ENCODE measurements at regions not wholly inside any gene's neighbourhood (a gene's known extent, or its start where the extent isn't known, plus 50 kb on each side); places are given as distances from the start of the nearest gene placed in this dataset.

- no peak for DNase-seq
Measured at GRCh38 chr2:217399291-217399690, 539.4 kb upstream of the TNP1 start.

DNA sequence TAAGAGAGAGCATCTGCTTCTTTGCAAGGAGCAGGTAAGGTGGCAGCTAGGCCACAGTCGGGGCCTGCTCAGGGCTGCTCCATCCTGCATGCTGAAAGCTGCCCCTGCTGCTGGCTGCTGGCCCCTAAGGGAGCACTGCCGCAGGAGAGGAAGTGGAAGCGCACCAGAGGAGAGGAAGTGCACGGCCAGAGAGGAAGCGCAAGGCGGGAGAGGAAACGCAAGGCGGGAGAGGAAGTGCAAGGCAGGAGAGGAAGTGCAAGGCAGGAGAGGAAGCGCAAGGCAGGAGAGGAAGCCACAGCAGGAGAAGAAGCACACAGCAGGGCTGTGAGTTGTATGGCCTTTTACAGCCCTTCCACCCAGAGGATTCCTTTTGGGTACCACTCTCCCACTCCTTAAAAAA is 539.0 kb upstream of the TNP1 start:
- no peak for DNase-seq

DNA sequence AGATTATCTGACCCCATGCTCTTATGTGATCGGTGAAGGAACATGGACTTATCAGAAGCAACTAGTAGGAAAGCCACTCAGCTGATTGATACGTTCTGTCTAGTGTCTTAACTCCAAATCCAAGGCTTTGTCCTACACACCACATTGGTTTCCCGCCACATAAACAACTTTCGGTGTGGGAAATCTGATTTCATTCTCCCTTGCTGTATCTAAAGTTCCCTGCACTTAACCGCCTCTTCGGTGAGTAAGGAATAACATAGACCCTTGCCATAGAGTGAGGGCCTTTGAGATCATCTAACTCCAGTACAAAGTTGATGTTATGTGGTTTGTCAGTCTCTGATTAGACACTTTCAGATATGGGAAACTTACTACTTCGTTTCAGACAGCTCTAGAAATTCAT is 538.2 kb upstream of the TNP1 start:
- no peak for DNase-seq

DNA sequence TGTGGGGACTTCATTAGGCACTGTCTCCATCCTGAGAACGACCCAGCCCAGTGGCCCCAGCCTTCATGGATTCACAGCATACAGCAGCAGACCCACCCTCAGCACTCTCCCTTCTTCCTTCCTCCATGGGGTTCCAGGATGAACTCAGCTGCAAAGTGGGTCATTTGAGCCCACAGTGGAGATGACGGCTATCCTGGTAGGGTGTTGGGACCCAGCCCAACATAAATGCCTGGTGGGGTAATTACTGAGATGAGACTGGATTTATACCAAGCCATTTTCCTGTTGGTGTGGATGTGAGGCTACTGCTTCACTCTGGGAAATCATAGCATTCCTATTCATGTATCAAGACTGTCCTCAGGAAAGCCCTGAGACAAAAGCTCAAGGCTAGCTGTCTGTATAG is 536.7 kb upstream of the TNP1 start:
- DNase-seq = no peak

GRCh38 chr2:217396165-217396564 is 536.3 kb upstream of the TNP1 start:
- no peak for DNase-seq

DNA sequence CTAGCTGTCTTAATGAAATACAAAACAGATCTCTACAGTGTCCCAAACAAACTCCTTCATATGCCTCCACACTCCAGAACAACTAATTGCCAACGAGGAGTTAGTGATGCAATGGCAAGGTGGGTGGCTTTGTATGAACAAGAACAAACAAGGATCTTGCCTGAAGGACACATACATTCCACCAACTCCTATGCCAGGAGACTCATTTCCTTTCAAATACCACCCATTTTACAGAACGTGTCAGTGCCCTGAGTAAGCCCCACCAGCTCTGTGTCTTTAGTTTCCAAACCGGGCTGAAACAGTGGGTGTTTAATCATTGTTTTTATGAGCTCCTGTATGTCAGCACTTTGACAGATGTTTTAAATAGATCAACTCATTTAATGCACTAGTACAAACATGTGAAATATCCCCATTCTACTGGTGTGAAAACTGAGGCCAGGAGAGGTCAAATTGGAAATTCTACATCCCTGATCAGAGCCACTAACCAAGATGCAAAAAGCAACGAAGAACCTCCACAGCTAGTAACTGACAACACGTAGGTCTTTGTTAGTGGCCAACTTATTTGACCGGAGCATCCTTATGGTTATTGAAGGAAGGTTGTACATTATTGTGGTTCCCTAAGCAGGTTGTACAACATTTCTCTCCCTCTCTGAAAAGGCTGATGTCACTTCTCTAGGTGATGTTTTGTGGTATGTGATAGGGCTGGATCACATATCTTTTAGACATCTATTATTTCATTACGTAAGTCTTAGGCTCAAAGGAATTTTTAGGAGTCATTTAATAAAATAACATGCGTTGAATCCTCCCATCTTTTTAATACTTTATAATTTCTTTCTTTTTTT is 534.9 kb upstream of the TNP1 start:
- DNase-seq = no peak

DNA sequence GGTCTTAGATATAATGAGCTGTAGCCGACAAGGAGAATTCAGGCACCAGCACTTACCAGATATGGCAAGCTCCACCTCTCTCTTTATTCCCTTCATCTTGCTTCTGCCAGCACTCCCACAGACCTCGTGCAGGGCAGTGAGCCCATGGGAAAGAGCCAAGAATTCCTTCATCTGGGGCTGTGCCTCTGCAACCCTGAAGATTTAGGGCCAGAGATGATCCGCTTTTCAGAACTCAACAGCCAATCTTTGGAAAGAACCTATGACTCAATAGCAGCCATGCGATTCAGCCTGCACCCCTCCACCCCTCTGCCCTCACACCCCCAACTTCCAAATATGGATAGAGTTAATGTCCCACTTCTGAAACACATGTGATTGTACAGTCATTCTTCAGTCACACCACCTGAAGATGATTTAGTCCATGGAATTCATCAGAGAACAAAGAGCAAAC is 533.7 kb upstream of the TNP1 start:
- no peak for DNase-seq

DNA sequence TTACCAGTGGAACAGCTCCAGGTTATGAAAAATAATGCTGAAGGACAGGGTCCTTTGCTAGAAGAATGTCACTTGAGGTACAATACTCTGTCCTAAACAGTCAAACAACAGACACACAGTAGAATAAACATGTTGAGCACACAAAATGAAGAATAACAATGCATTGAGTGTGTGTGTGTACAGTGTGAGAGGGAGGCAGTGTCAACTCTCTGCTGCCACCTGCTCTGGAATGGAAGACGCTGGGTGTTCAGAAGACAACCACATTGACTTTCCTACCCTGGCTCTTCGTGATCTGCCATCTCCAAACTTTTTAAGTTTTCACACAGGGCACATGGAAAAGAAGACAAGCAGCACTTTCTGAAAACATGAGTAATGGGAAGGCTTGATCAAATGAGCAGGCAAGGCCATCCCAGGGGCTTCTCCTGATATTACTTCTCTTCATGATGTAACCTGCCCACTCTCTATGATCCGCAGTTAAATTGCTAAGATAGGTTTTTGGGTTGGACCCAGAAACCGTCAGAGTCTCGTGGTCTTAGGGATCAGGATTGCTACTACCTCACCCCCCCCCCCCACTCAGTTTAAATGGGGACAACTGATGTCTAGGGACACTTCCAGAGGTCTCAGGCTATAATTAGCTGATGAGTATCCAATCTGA is 533.2 kb upstream of the TNP1 start:
- no peak for DNase-seq

GRCh38 chr2:217387776-217388387 is 528.0 kb upstream of the TNP1 start:
- DNase-seq = no peak

DNA sequence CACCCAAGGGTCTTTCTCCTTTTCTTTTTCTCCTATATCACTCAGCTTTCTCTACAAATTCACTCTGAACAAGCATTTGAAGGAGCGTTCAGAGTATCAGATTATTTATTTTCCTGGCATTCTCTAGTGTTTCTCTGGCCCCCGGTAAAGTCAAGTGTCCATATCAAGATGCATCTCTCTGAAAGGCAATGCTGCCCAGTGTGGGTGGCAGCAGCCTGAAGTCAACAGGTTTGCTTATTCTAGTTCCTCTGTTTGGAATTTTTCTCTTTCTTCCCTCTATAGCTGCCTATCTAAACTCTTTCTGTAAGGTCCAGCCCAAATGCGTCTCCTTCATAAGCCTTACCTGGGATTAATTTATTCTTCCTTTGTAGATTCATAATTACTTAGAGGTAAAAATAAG is 526.2 kb upstream of the TNP1 start:
- no peak for DNase-seq

DNA sequence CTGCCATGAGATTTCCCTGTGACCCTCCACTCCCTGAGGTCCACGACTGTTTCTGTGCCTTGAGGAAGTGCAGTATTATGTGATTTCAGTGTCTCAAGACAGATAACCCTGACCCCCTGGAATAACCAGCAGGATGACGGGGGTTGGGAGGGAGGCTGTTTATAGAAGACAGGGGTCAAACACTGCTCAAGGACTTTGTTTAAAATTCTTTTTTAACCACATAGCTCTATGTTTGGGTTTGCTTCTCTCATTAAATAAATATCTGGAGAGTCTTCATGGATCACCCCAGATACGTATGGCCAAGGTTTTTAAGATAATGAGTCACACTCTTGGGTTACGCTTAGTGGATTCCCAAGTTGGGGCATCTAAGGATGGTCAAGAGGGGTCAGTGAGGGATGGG is 523.8 kb upstream of the TNP1 start:
- DNase-seq = no peak

GRCh38 chr2:217382794-217383193 is 522.9 kb upstream of the TNP1 start:
- no peak for DNase-seq

- no peak for DNase-seq
Measured at GRCh38 chr2:217379807-217380206, 519.9 kb upstream of the TNP1 start.

- no peak for DNase-seq
Measured at GRCh38 chr2:217372794-217373193, 512.9 kb upstream of the TNP1 start.

GRCh38 chr2:217371781-217372213 is 511.9 kb upstream of the TNP1 start:
- DNase-seq = no peak

DNA sequence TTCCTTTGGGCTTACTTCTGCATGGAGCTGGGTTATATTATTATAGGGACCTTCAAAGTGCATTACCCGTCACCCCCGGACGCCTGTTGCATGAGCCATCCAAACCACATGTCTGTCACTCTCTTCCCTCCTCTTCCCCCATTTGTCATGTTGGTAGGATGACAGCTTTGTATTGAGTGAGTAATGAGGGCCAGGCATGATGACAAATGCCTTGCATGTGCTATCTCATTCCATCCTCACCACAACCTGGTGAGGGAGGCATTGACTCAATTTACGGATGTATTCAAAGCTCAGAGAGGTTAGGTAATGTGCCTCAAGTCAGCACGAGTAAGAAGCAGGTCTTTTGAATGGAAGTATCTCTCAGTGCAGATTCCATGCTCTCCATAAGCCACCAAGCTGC is 510.5 kb upstream of the TNP1 start:
- DNase-seq = no peak

GRCh38 chr2:217367464-217367863 is 507.6 kb upstream of the TNP1 start:
- DNase-seq = no peak

GRCh38 chr2:217366966-217367365 is 507.1 kb upstream of the TNP1 start:
- DNase-seq = no peak

DNA sequence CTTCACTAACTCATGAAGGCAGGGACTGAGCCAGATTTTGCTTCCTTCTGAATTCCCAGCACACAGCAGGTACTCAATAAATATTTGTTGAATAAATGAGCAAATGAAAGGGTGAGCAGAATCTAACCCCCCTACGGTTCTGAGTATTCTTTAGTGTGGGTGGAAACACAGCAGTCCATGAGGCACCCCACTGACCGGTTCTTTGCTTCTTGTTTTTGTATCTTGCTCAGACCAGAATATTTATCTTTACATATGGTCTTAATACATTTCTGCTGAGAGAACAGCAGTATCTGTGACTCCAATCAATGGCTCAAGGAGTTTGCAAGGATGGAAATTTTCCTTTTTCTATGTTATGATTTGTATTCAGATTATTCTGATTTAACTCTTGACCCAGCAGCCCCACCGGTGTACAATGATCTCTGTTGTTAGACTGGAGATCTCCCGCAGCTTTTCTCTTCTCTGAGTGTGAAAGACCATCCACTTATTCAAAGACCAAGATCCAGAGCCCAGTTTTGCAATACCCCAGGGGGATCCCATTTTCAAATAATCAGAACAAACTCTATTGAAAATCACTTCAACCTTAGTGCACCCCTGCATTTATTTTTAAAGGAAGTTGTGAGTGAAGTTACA is 506.5 kb upstream of the TNP1 start:
- DNase-seq = no peak

- no peak for DNase-seq
Measured at GRCh38 chr2:217365656-217366055, 505.8 kb upstream of the TNP1 start.

DNA sequence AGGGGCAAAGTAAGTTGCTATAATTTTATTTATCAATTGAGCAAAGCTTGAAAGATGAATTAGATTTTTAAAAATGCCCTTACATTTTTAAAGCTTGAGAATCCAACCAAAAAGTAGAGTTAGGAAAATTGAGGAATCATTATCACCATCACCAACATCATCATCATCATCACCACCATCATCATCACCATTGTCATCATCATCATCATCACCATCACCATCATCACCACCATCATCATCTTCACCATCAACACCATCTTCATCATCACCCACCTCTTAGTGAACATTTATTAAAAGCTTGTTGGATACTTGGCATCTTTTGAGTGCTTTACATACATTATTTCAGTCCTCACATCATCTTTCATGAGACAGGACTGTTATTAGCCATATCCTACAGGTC is 504.4 kb upstream of the TNP1 start:
- no peak for DNase-seq

- no peak for DNase-seq
Measured at GRCh38 chr2:217363470-217363869, 503.6 kb upstream of the TNP1 start.

DNA sequence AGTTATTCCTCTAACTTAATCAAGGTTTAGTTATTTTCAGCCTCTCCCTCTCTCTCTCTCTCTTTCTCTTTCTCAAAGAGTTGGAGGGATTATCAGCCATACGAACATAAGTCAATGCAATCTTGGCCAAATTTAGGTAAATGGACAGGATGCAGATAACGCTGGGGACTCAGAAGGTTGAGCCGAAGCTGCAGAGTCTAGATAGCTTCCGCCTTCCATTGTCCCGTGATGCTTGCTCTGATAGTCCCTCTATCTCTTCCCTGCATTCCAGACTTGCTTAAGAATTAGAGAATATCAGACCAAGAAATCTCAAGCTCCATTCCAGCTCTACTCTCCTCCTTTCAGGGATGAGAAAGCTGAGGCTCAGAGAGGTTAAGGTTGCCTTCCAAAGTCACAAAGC is 502.8 kb upstream of the TNP1 start:
- DNase-seq = no peak

GRCh38 chr2:217362286-217362685 is 502.4 kb upstream of the TNP1 start:
- DNase-seq = no peak

All from NCI-H1436 treated with DMSO at 0.1 percent for 48 hours (cell line).